ENCODE measurements at regions not wholly inside any gene's neighbourhood (a gene's known extent, or its start where the extent isn't known, plus 50 kb on each side); places are given as distances from the start of the nearest gene placed in this dataset.

GRCh38 chr18:75880266-75880665 lies 452.8 kb upstream of the SMIM21 start:
- Histone ChIP-seq H3K27me3 (ENCODE audit: control insufficient read depth, insufficient read depth, low read length) (no peaks in the 10 kb centered on the region), H3K4me1 (ENCODE audit: control insufficient read depth in 2 of 3, insufficient read depth in 2 of 3, low read depth in 1 of 3, low read length in 3 of 3) (no peaks in the 10 kb centered on the region), H3K36me3 (ENCODE audit: control insufficient read depth in 2 of 3, insufficient read depth in 3 of 3, low read length in 3 of 3) (no peaks in the 10 kb centered on the region), H3K9ac (ENCODE audit: low read length in 3 of 3) (no peak overlapping the region), H3K9me3 (ENCODE audit: control insufficient read depth in 2 of 3, insufficient read depth in 1 of 3, low read length in 3 of 3) (no peaks in the 10 kb centered on the region), H3K4me3 (ENCODE audit: low read length in 3 of 3) (no peak overlapping the region), H3K27ac (ENCODE audit: low read depth in 2 of 2, low read length in 2 of 2) (no peak overlapping the region)
- intact Hi-C loops (cut with DNase I) = no loop called here
- no peak for FAIRE-seq
- DNase-seq = no peak
- no peak for TF ChIP-seq CTCF (IDR thresholded peaks at IDR 0.05; ENCODE audit: borderline replicate concordance, extremely low read depth, insufficient read depth)

GRCh38 chr18:75879196-75879595 lies 451.7 kb upstream of the SMIM21 start:
- intact Hi-C loops (cut with DNase I) = no loop called here
- no peak for DNase-seq
- Histone ChIP-seq H3K36me3 (ENCODE audit: control insufficient read depth in 2 of 3, insufficient read depth in 3 of 3, low read length in 3 of 3) (no peaks in the 10 kb centered on the region), H3K27ac (ENCODE audit: low read depth in 2 of 2, low read length in 2 of 2) (no peak overlapping the region), H3K4me1 (ENCODE audit: control insufficient read depth in 2 of 3, insufficient read depth in 2 of 3, low read depth in 1 of 3, low read length in 3 of 3) (peaks cover 0 to 2% (median 0%) of the 10 kb centered on the region in 3 donors), H3K27me3 (ENCODE audit: control insufficient read depth, insufficient read depth, low read length) (no peaks in the 10 kb centered on the region), H3K4me3 (ENCODE audit: low read length in 3 of 3) (no peak overlapping the region), H3K9me3 (ENCODE audit: control insufficient read depth in 2 of 3, insufficient read depth in 1 of 3, low read length in 3 of 3) (no peaks in the 10 kb centered on the region), H3K9ac (ENCODE audit: low read length in 3 of 3) (no peak overlapping the region)
- no peak for FAIRE-seq
- no peak for TF ChIP-seq CTCF (IDR thresholded peaks at IDR 0.05; ENCODE audit: borderline replicate concordance, extremely low read depth, insufficient read depth)

GRCh38 chr18:75875559-75875958 lies 448.1 kb upstream of the SMIM21 start:
- DNase-seq = no peak
- no peak for FAIRE-seq
- Histone ChIP-seq H3K4me3 (ENCODE audit: low read length in 3 of 3) (no peak overlapping the region), H3K36me3 (ENCODE audit: control insufficient read depth in 2 of 3, insufficient read depth in 3 of 3, low read length in 3 of 3) (no peaks in the 10 kb centered on the region), H3K4me1 (ENCODE audit: control insufficient read depth in 2 of 3, insufficient read depth in 2 of 3, low read depth in 1 of 3, low read length in 3 of 3) (peaks cover 0 to 2% (median 0%) of the 10 kb centered on the region in 3 donors), H3K27ac (ENCODE audit: low read depth in 2 of 2, low read length in 2 of 2) (no peak overlapping the region), H3K9ac (ENCODE audit: low read length in 3 of 3) (no peak overlapping the region), H3K27me3 (ENCODE audit: control insufficient read depth, insufficient read depth, low read length) (no peaks in the 10 kb centered on the region), H3K9me3 (ENCODE audit: control insufficient read depth in 2 of 3, insufficient read depth in 1 of 3, low read length in 3 of 3) (no peaks in the 10 kb centered on the region)
- TF ChIP-seq CTCF (IDR thresholded peaks at IDR 0.05; ENCODE audit: borderline replicate concordance, extremely low read depth, insufficient read depth) = no peak
- intact Hi-C loops (cut with DNase I) = no loop called here

GRCh38 chr18:75874401-75875089 lies 447.0 kb upstream of the SMIM21 start:
- peaks cover 0 to 2% (median 0%) of the 10 kb centered on the region in 3 donors for H3K4me1 ChIP-seq (ENCODE audit: control insufficient read depth in 2 of 3, insufficient read depth in 2 of 3, low read depth in 1 of 3, low read length in 3 of 3)
- intact Hi-C loops (cut with DNase I) = no loop called here
- no peak for DNase-seq
- H3K27me3 ChIP-seq (ENCODE audit: control insufficient read depth, insufficient read depth, low read length) = no peaks in the 10 kb centered on the region
- no peak overlapping the region for H3K27ac ChIP-seq (ENCODE audit: low read depth in 2 of 2, low read length in 2 of 2)
- no peak overlapping the region for H3K4me3 ChIP-seq (ENCODE audit: low read length in 3 of 3)
- H3K9me3 ChIP-seq (ENCODE audit: control insufficient read depth in 2 of 3, insufficient read depth in 1 of 3, low read length in 3 of 3) = no peaks in the 10 kb centered on the region
- H3K9ac ChIP-seq (ENCODE audit: low read length in 3 of 3) = no peak overlapping the region
- no peak for TF ChIP-seq CTCF (IDR thresholded peaks at IDR 0.05; ENCODE audit: borderline replicate concordance, extremely low read depth, insufficient read depth)
- FAIRE-seq = no peak
- no peaks in the 10 kb centered on the region for H3K36me3 ChIP-seq (ENCODE audit: control insufficient read depth in 2 of 3, insufficient read depth in 3 of 3, low read length in 3 of 3)

Data from kidney (tissue), 13 donors.